ENCODE measurements at regions not wholly inside any gene's neighbourhood (a gene's known extent, or its start where the extent isn't known, plus 50 kb on each side); places are given as distances from the start of the nearest gene placed in this dataset.

GRCh38 chr2:147099845-147100244 lies 745.0 kb upstream of the ACVR2A start:
- Histone ChIP-seq H3K27me3 (ENCODE audit: insufficient read depth, low read length) (no peaks in the 10 kb centered on the region), H2AFZ (ENCODE audit: low read depth, low read length) (no peak overlapping the region), H3K4me2 (ENCODE audit: low read length) (no peak overlapping the region), H3K79me2 (ENCODE audit: insufficient read depth, low read length) (no peaks in the 10 kb centered on the region), H3K36me3 (ENCODE audit: insufficient read depth, low read length) (no peaks in the 10 kb centered on the region), H3K4me3 (ENCODE audit: insufficient read depth, low read depth, low read length) (no peak overlapping the region), H4K20me1 (ENCODE audit: insufficient read depth, low read length) (no peaks in the 10 kb centered on the region), H3K27ac (ENCODE audit: low read depth, low read length) (no peak overlapping the region), H3K9ac (ENCODE audit: low read length) (no peak overlapping the region), H3K4me1 (ENCODE audit: insufficient read depth, low read length) (no peaks in the 10 kb centered on the region), H3K9me3 (ENCODE audit: insufficient read depth, low read depth, low read length) (no peaks in the 10 kb centered on the region)
- H3K4me3 Mint-ChIP-seq (ENCODE audit: unreplicated experiment): no peak overlapping the region
- peaks cover 16% of the 10 kb centered on the region for H3K4me1 Mint-ChIP-seq (ENCODE audit: low read depth, unreplicated experiment)
- H3K27me3 Mint-ChIP-seq (ENCODE audit: low read depth, unreplicated experiment): peaks cover 4% of the 10 kb centered on the region
- no peak overlapping the region for H3K27ac Mint-ChIP-seq (ENCODE audit: unreplicated experiment)
- H3K36me3 Mint-ChIP-seq (ENCODE audit: low read depth, unreplicated experiment): no peaks in the 10 kb centered on the region
- DNase-seq (ENCODE audit: low read depth): no peak
- TF ChIP-seq EZH2 (IDR thresholded peaks at IDR 0.05; ENCODE audit: insufficient read depth, low read length): no peak
- TF ChIP-seq CTCF (IDR thresholded peaks at IDR 0.05; ENCODE audit: insufficient read depth, low read depth, low read length): no peak
- no peak for FAIRE-seq
- no peaks in the 10 kb centered on the region for H3K9me3 Mint-ChIP-seq (ENCODE audit: unreplicated experiment)

DNA sequence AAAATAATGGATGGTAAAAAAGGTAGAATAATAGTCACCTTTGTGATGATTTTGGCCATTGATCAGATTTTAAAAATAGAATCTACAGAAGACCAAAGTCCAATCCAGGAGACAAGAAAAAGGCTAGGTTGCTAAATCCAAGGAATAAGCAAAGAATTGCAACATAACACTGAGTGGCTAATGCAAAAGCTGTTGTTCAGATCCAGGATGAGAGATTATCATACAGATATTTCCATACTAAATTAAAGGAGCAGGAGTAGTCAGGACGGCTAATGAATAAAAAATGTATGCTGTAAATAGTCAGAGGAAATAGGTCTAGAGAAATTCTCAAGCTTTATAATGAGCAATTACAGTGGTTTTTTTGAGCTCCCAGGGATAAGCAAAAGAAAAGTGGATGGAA lies 745.9 kb upstream of the ACVR2A start:
- H3K4me1 ChIP-seq (ENCODE audit: insufficient read depth, low read length): no peaks in the 10 kb centered on the region
- no peaks in the 10 kb centered on the region for H3K36me3 Mint-ChIP-seq (ENCODE audit: low read depth, unreplicated experiment)
- FAIRE-seq: no peak
- H3K4me3 Mint-ChIP-seq (ENCODE audit: unreplicated experiment): no peak overlapping the region
- no peaks in the 10 kb centered on the region for H3K27me3 ChIP-seq (ENCODE audit: insufficient read depth, low read length)
- H3K27me3 Mint-ChIP-seq (ENCODE audit: low read depth, unreplicated experiment): peaks cover 4% of the 10 kb centered on the region
- DNase-seq (ENCODE audit: low read depth): no peak
- no peak overlapping the region for H2AFZ ChIP-seq (ENCODE audit: low read depth, low read length)
- H3K4me1 Mint-ChIP-seq (ENCODE audit: low read depth, unreplicated experiment): peaks cover 16% of the 10 kb centered on the region
- no peak overlapping the region for H3K27ac Mint-ChIP-seq (ENCODE audit: unreplicated experiment)
- H3K9ac ChIP-seq (ENCODE audit: low read length): no peak overlapping the region
- H3K4me2 ChIP-seq (ENCODE audit: low read length): no peak overlapping the region
- peaks cover 4% of the 10 kb centered on the region for H3K9me3 Mint-ChIP-seq (ENCODE audit: unreplicated experiment)
- H3K36me3 ChIP-seq (ENCODE audit: insufficient read depth, low read length): no peaks in the 10 kb centered on the region
- no peak overlapping the region for H3K27ac ChIP-seq (ENCODE audit: low read depth, low read length)
- no peaks in the 10 kb centered on the region for H4K20me1 ChIP-seq (ENCODE audit: insufficient read depth, low read length)
- no peaks in the 10 kb centered on the region for H3K9me3 ChIP-seq (ENCODE audit: insufficient read depth, low read depth, low read length)
- TF ChIP-seq CTCF (IDR thresholded peaks at IDR 0.05; ENCODE audit: insufficient read depth, low read depth, low read length): no peak
- TF ChIP-seq EZH2 (IDR thresholded peaks at IDR 0.05; ENCODE audit: insufficient read depth, low read length): no peak
- no peak overlapping the region for H3K4me3 ChIP-seq (ENCODE audit: insufficient read depth, low read depth, low read length)
- H3K79me2 ChIP-seq (ENCODE audit: insufficient read depth, low read length): no peaks in the 10 kb centered on the region

DNA sequence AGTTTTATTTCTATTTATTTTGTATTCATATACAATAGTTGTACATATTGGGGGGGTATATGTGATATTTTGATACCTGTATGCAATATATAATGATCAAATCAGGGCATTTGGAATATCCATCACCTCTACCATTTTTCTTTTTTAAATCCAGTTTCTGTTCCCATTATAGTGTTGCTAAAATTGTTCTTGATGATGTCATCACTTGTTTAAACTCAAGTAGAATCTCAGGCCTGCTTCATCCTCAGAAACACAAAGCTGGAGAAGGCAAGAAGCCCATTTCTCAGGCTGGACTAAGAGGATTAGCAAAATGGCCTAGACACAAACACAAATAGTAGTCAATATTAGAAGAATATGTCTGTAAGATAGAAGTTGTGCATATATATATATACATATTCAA lies 747.1 kb upstream of the ACVR2A start:
- H2AFZ ChIP-seq (ENCODE audit: low read depth, low read length): no peak overlapping the region
- H3K36me3 Mint-ChIP-seq (ENCODE audit: low read depth, unreplicated experiment): no peaks in the 10 kb centered on the region
- DNase-seq (ENCODE audit: low read depth) (no peak), FAIRE-seq (no peak)
- H3K9me3 ChIP-seq (ENCODE audit: insufficient read depth, low read depth, low read length): no peaks in the 10 kb centered on the region
- H3K27me3 ChIP-seq (ENCODE audit: insufficient read depth, low read length): no peaks in the 10 kb centered on the region
- no peaks in the 10 kb centered on the region for H3K36me3 ChIP-seq (ENCODE audit: insufficient read depth, low read length)
- H3K4me3 ChIP-seq (ENCODE audit: insufficient read depth, low read depth, low read length): no peak overlapping the region
- H3K4me1 ChIP-seq (ENCODE audit: insufficient read depth, low read length): no peaks in the 10 kb centered on the region
- no peaks in the 10 kb centered on the region for H3K79me2 ChIP-seq (ENCODE audit: insufficient read depth, low read length)
- TF ChIP-seq EZH2 (IDR thresholded peaks at IDR 0.05; ENCODE audit: insufficient read depth, low read length) (no peak), CTCF (IDR thresholded peaks at IDR 0.05; ENCODE audit: insufficient read depth, low read depth, low read length) (no peak)
- H3K27me3 Mint-ChIP-seq (ENCODE audit: low read depth, unreplicated experiment): peaks cover 4% of the 10 kb centered on the region
- H3K4me1 Mint-ChIP-seq (ENCODE audit: low read depth, unreplicated experiment): peaks cover 16% of the 10 kb centered on the region
- H3K27ac ChIP-seq (ENCODE audit: low read depth, low read length): no peak overlapping the region
- H3K4me2 ChIP-seq (ENCODE audit: low read length): no peak overlapping the region
- no peak overlapping the region for H3K4me3 Mint-ChIP-seq (ENCODE audit: unreplicated experiment)
- H3K9ac ChIP-seq (ENCODE audit: low read length): no peak overlapping the region
- no peak overlapping the region for H3K27ac Mint-ChIP-seq (ENCODE audit: unreplicated experiment)
- H4K20me1 ChIP-seq (ENCODE audit: insufficient read depth, low read length): no peaks in the 10 kb centered on the region
- peaks cover 4% of the 10 kb centered on the region for H3K9me3 Mint-ChIP-seq (ENCODE audit: unreplicated experiment)

Measured in astrocyte (in vitro differentiated cells and primary cell).